ENCODE measurements at regions not wholly inside any gene's neighbourhood (a gene's known extent, or its start where the extent isn't known, plus 50 kb on each side); places are given as distances from the start of the nearest gene placed in this dataset.
"Not testable (repeated sequence)": the region's sequence is repeated elsewhere in the genome, so short reads cannot be mapped to it uniquely, and the experiment has no call there.

DNA sequence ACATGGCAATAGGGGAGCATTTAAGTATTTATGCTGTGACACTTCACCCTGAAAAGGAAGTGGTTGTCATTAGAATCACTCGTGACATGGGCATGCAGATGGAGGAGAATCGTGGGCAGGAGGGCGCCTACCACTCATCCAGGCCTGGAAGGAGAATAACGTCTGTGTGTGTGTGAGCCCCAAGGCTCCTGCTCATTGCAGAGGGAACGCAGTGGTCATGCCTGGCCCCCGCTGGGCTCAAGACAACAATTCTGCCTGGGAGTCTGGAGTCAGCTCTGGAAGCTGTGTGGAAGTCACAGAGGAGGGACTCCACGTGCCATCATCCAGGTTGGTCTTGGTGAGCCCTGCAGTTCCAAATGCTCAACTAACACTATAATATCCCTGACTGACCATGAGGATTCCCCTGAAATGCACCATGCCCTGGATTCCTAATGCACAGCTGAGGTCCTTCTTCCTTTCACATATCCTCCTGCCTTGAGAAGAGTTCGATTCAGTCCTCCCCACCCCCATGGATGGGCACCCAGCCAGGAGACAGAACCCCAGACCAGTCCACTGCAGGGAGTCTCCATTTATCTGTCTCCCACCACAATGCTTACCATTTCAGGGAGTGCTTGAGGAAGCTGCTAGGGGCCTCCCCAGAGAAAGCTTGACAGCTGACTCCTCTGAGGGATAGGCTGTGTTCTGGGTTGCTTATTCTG is 446.9 kb upstream of the B3GAT1 start:
- H3K4me1 ChIP-seq: no peaks in the 10 kb centered on the region
- TF ChIP-seq, protein P1, sequence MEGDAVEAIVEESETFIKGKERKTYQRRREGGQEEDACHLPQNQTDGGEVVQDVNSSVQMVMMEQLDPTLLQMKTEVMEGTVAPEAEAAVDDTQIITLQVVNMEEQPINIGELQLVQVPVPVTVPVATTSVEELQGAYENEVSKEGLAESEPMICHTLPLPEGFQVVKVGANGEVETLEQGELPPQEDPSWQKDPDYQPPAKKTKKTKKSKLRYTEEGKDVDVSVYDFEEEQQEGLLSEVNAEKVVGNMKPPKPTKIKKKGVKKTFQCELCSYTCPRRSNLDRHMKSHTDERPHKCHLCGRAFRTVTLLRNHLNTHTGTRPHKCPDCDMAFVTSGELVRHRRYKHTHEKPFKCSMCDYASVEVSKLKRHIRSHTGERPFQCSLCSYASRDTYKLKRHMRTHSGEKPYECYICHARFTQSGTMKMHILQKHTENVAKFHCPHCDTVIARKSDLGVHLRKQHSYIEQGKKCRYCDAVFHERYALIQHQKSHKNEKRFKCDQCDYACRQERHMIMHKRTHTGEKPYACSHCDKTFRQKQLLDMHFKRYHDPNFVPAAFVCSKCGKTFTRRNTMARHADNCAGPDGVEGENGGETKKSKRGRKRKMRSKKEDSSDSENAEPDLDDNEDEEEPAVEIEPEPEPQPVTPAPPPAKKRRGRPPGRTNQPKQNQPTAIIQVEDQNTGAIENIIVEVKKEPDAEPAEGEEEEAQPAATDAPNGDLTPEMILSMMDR (IDR thresholded peaks at IDR 0.05): no peak
- H3K27me3 ChIP-seq: no peaks in the 10 kb centered on the region
- no peak overlapping the region for H3K4me3 ChIP-seq
- no peaks in the 10 kb centered on the region for H3K9me3 ChIP-seq
- intact Hi-C loops (cut with DNase I): no loop called here
- no peak for DNase-seq
- no peak for ATAC-seq
- H3K36me3 ChIP-seq: no peaks in the 10 kb centered on the region
- H3K27ac ChIP-seq: no peak overlapping the region

DNA sequence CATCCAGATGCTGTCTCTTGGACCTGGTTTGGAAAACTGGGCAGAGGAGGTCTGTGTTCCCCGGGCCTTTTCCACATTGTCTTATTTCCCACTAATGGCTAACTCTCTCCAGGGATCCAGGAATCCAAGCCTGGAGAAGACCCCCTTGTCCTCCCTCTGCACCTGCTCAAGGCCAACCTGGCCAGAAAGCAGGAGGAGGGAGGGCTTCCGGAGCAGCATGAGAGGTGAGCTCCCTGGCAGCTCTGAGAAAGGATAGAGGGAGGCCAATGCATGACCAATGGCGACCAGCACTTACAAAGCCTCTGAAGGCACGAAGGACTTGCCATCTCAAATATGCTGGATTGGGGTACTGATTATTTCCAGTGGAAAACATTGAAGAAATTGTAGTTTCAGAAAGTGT is 445.0 kb upstream of the B3GAT1 start:
- Histone ChIP-seq H3K27me3 (no peaks in the 10 kb centered on the region), H3K36me3 (no peaks in the 10 kb centered on the region), H3K4me1 (no peaks in the 10 kb centered on the region), H3K9me3 (no peaks in the 10 kb centered on the region), H3K27ac (no peak overlapping the region), H3K4me3 (no peak overlapping the region)
- ATAC-seq (no peak), DNase-seq (no peak)
- intact Hi-C loops (cut with DNase I): no loop called here
- TF ChIP-seq, protein P1 (IDR thresholded peaks at IDR 0.05): no peak

DNA sequence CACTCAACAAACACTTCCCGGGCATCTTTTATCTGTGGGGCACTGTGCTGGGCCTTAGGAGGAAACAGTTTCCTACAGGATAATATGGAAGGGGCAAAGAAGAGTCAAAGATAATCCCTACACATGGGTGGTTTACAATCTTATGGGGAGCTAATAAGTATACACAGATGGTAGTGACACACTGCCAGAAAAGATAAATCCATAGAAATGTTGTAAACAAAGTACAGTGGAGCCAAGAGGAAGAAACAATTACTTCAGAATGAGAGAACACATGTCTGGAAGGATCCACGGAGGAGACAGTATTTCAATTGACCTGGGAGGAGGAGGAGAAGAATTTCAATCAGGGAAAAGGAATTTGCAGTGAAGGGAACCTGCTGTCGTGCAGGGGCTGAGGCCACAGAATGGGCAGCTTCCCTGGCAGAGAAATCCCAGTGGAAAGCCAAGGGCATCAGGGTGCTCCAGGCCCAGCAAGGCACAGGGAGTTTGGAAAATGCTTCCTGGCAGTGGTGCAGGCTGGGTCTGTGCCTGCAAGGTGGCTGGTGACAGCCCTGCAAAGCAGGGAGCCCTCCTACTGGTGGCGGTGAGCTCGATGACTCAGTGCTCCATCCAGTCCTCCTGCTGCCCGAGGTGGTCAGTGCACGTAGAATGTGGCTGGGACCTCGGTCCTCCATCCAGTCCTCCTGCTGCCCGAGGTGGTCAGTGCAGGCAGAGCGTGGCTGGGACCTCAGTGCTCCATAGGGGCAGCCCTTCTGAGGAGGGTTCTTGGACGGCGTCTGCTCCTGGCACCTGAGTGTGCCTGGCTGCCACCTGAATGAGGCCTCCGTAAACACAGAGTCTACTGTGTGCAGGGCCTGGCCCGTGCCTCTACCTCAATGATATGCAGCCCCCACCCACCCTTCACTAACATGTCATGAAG is 444.3 kb upstream of the B3GAT1 start:
- Histone ChIP-seq H3K27me3 (no peaks in the 10 kb centered on the region), H3K9me3 (no peaks in the 10 kb centered on the region), H3K27ac (no peak overlapping the region), H3K4me1 (no peaks in the 10 kb centered on the region), H3K4me3 (no peak overlapping the region), H3K36me3 (no peaks in the 10 kb centered on the region)
- ATAC-seq: peak; percentile 14
- no peak for DNase-seq
- intact Hi-C loops (cut with DNase I): no loop called here
- TF ChIP-seq, protein P1 (IDR thresholded peaks at IDR 0.05): no peak

DNA sequence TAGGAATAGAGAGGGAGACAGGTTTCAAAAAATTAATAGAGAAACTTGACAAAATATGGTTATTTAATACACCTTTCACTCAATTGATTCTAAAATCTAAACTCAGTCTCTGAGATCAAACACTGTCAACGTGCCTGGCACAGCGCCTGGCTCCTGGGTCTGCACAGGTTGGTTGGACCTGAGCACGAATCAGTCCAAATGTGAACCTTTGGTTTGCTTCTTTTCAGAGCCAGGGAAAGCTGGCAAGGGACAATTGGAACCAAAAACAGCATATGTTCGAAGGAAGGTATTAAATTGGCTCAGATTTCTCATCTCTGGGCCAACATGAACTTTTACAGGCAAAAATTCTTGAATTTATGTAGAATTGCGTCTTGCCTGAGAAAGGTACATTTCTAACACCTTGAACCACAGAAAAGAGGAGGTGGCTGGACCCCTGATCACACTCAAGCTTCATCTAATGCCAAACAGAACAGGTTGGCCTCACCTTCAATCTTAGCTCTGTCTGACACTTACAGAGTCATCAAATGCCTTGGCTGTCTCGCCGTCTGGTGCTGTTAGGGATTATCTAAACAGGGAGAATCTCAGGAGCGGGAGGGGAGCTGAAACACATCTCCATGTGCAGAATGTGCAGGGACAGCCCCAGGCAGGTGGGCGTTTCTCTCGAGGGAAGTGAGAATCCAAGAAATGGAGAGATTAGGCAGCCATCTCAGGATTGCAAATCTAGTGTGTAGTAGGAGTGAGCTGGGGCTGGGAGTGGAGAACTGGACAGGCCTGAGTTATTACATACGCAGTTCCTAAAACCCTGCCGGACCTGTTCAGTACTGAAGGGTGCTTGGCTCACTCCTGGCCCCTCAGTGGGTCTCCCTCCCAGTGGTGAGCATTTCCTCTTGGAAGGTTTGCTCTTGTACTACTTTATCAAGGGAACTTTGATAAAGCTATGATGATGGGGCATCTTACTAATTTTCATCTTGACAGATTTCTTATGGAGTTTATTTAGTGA is 442.2 kb upstream of the B3GAT1 start:
- no peaks in the 10 kb centered on the region for H3K36me3 ChIP-seq
- no peaks in the 10 kb centered on the region for H3K9me3 ChIP-seq
- H3K27ac ChIP-seq: no peak overlapping the region
- intact Hi-C loops (cut with DNase I): no loop called here
- DNase-seq: no peak
- ATAC-seq: peak; percentile 60
- no peaks in the 10 kb centered on the region for H3K4me1 ChIP-seq
- TF ChIP-seq, protein P1 (IDR thresholded peaks at IDR 0.05): no peak
- no peak overlapping the region for H3K4me3 ChIP-seq
- no peaks in the 10 kb centered on the region for H3K27me3 ChIP-seq

DNA sequence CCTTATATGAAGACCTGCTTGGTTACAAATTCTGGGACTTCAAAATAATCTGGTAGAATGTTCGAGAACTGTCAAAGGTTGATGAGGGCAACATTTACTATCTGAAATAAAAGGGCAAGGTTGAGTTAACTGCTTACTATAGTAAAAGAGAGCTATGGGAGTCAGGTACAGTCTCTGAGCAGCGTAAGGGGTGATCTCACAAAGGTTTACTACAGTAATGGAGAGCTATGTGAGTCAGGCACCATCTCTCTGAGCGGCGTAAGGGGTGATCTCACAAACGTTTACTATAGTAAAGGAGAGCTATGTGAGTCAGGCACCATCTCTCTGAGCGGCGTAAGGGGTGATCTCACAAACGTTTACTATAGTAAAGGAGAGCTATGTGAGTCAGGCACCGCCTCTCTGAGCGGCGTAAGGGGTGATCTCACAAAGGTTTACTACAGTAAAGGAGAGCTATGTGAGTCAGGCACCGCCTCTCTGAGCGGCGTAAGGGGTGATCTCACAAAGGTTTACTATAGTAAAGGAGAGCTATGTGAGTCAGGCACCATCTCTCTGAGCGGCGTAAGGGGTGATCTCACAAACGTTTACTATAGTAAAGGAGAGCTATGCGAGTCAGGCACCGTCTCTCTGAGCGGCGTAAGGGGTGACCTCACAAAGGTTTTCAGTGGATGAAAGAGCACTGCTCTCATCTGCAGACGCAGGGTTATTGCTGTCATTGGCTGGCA is 439.6 kb upstream of the B3GAT1 start:
- H3K36me3 ChIP-seq; H3K27me3 ChIP-seq; H3K4me3 ChIP-seq; H3K9me3 ChIP-seq; ATAC-seq; DNase-seq; H3K4me1 ChIP-seq; intact Hi-C loops (cut with DNase I); H3K27ac ChIP-seq: not testable (repeated sequence)

Measured in upper lobe of right lung (tissue), 1 donor.